DOHH2 (cell line): ENCODE measurements at regions not wholly inside any gene's neighbourhood (a gene's known extent, or its start where the extent isn't known, plus 50 kb on each side); places are given as distances from the start of the nearest gene placed in this dataset.

Source experiments
- H3F3A ChIP-seq: fragments of 200-600 bp; sonication (generic), shearing (Covaris generic); 2 replicates; pipeline ENCODE4 v1.6.0; 2016; ENCODE audit warnings: antibody characterized with exemption, mild to moderate bottlenecking; ENCODE audit not compliant: control insufficient read depth, insufficient read depth
- H3K27ac ChIP-seq: fragments of 200-600 bp; sonication (generic); 2 replicates; pipeline ENCODE4 v1.5.1; 2014; ENCODE audit warnings: low read depth, mild to moderate bottlenecking, low read length, moderate library complexity
- H3K27me3 ChIP-seq: fragments of 200-600 bp; sonication (generic); 2 replicates; pipeline ENCODE4 v1.6.1; 2014; ENCODE audit warnings: mild to moderate bottlenecking, low read length, mixed read lengths; ENCODE audit not compliant: control insufficient read depth
- H3K36me3 ChIP-seq: fragments of 200-600 bp; sonication (generic); 2 replicates; pipeline ENCODE4 v1.6.1; 2014; ENCODE audit warnings: mild to moderate bottlenecking, low read length, moderate library complexity, mixed read lengths; ENCODE audit not compliant: control insufficient read depth
- H3K4me1 ChIP-seq: fragments of 200-600 bp; sonication (generic); 2 replicates; pipeline ENCODE4 v1.6.1; 2014; ENCODE audit warnings: mild to moderate bottlenecking, low read length, mixed read lengths; ENCODE audit not compliant: control insufficient read depth
- H3K4me2 ChIP-seq: fragments of 200-600 bp; sonication (generic); 2 replicates; pipeline ENCODE4 v1.6.0; 2014; ENCODE audit warnings: mild to moderate bottlenecking, low read length, moderate library complexity
- H3K4me3 ChIP-seq: fragments of 200-600 bp; sonication (generic); 2 replicates; pipeline ENCODE4 v1.5.1; 2014; ENCODE audit warnings: mild to moderate bottlenecking, low read length, mixed read lengths
- H3K79me2 ChIP-seq: fragments of 200-600 bp; sonication (generic); 2 replicates; pipeline ENCODE4 v1.6.1; 2014; ENCODE audit warnings: mild to moderate bottlenecking, low read length, mixed read lengths; ENCODE audit not compliant: control insufficient read depth
- H3K9me2 ChIP-seq: fragments of 200-600 bp; sonication (generic); replicated peaks from 2 replicates; pipeline ENCODE4 v1.6.1; 2014; ENCODE audit warnings: mild to moderate bottlenecking, low read length, mixed read lengths; ENCODE audit not compliant: control insufficient read depth
- H3K9me3 ChIP-seq: fragments of 200-600 bp; sonication (generic); 2 replicates; pipeline ENCODE4 v1.6.1; 2014; ENCODE audit warnings: antibody characterized with exemption, low read length, mixed read lengths; ENCODE audit not compliant: control insufficient read depth, insufficient read depth
- H4K20me1 ChIP-seq: fragments of 200-600 bp; sonication (generic); 2 replicates; pipeline ENCODE4 v1.6.0; 2014; ENCODE audit warnings: low read depth, mild to moderate bottlenecking, antibody characterized with exemption, low read length, moderate library complexity; ENCODE audit not compliant: control insufficient read depth, insufficient read depth
- CTCF ChIP-seq: fragments of 200-600 bp; sonication (generic); IDR thresholded peaks from one replicate; pipeline ENCODE4 v1.5.1; 2014; ENCODE audit warnings: antibody characterized with exemption, mild to moderate bottlenecking, low read depth, low read length; ENCODE audit not compliant: poor library complexity, severe bottlenecking
- EZH2phosphoT487 ChIP-seq: fragments of 200-600 bp; sonication (generic); IDR thresholded peaks from 2 replicates; pipeline ENCODE4 v1.6.1; 2017; ENCODE audit warnings: borderline replicate concordance, mild to moderate bottlenecking, antibody characterized with exemption, low read length, moderate library complexity, mixed read lengths

- Histone ChIP-seq H3K4me3 (no peak overlapping the region), H4K20me1 (no peaks in the 10 kb centered on the region), H3K4me2 (no peak overlapping the region), H3K36me3 (no peaks in the 10 kb centered on the region), H3K9me2 (no peaks in the 10 kb centered on the region), H3K4me1 (no peaks in the 10 kb centered on the region), H3K9me3 (peaks cover 6% of the 10 kb centered on the region; the same call in 1 of the 2 replicates), H3K27me3 (no peaks in the 10 kb centered on the region), H3K79me2 (no peaks in the 10 kb centered on the region), H3K27ac (no peak overlapping the region), H3F3A (no peaks in the 10 kb centered on the region)
- TF ChIP-seq CTCF (no peak), EZH2phosphoT487 (no peak)
Measured at GRCh38 chr4:178142724-178143123, 700.5 kb upstream of the AGA start.

- no peaks in the 10 kb centered on the region for H3K4me1 ChIP-seq
- no peaks in the 10 kb centered on the region for H3K36me3 ChIP-seq
- H3K9me2 ChIP-seq: no peaks in the 10 kb centered on the region
- H3K79me2 ChIP-seq: no peaks in the 10 kb centered on the region
- H3K9me3 ChIP-seq: no peaks in the 10 kb centered on the region
- no peak overlapping the region for H3K4me2 ChIP-seq
- H4K20me1 ChIP-seq: no peaks in the 10 kb centered on the region
- TF ChIP-seq CTCF: no peak
- TF ChIP-seq EZH2phosphoT487: no peak
- H3F3A ChIP-seq: no peaks in the 10 kb centered on the region
- H3K27me3 ChIP-seq: no peaks in the 10 kb centered on the region
- H3K27ac ChIP-seq: no peak overlapping the region
- no peak overlapping the region for H3K4me3 ChIP-seq
Measured at GRCh38 chr4:178148106-178148505, 705.9 kb upstream of the AGA start.

GRCh38 chr4:178165251-178165950, 723.2 kb upstream of the AGA start:
- Histone ChIP-seq H3K9me3 (peaks cover 4% of the 10 kb centered on the region; the same call in 1 of the 2 replicates), H3K36me3 (no peaks in the 10 kb centered on the region), H3K4me2 (no peak overlapping the region), H3F3A (no peaks in the 10 kb centered on the region), H3K4me3 (no peak overlapping the region), H3K9me2 (no peaks in the 10 kb centered on the region), H3K27me3 (no peaks in the 10 kb centered on the region), H3K4me1 (no peaks in the 10 kb centered on the region), H3K79me2 (no peaks in the 10 kb centered on the region), H3K27ac (no peak overlapping the region), H4K20me1 (no peaks in the 10 kb centered on the region)
- no peak for TF ChIP-seq CTCF
- TF ChIP-seq EZH2phosphoT487: no peak
